Ishikawa (cell line): ENCODE measurements at regions not wholly inside any gene's neighbourhood (a gene's known extent, or its start where the extent isn't known, plus 50 kb on each side); places are given as distances from the start of the nearest gene placed in this dataset.

Source experiments
- TAF1 ChIP-seq: IDR thresholded peaks from 2 replicates; pipeline ENCODE4 v1.6.1; 2012; ENCODE audit warnings: low read depth, mild to moderate bottlenecking
- TEAD4 ChIP-seq: IDR thresholded peaks from 2 replicates; pipeline ENCODE4 v1.6.1; 2012
- YY1 ChIP-seq: IDR thresholded peaks from 2 replicates; pipeline ENCODE4 v1.6.1; 2012; ENCODE audit warnings: low read depth
- TF ChIP-seq, protein P1 (sequence below): IDR thresholded peaks from 2 replicates; pipeline ENCODE4 v1.6.1; 2012

DNA sequence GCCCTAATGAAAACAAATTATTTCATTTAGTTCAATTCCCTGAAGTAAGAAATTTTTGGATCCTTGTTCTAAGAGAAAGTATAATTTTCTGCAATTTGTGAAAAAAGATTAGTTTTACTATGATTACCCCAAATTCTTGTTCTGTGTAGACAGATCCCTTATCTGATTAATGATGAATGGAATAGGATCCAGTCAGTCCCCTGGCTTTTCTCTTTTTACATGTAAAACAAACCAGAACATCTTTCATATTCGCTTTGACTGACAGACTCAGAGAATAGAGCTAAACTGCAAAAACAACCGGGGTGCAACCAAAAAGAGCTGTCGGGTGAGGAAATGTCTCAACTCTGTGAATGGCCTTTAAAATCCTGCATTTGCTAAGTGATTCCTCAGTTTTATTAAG, 93.4 kb upstream of the VEGFC start:
- TF ChIP-seq TEAD4 (no peak), YY1 (no peak), TAF1 (no peak)
- TF ChIP-seq, protein P1, sequence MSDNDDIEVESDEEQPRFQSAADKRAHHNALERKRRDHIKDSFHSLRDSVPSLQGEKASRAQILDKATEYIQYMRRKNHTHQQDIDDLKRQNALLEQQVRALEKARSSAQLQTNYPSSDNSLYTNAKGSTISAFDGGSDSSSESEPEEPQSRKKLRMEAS: no peak
